Transverse colon (tissue), 4 donors: ENCODE measurements at regions not wholly inside any gene's neighbourhood (a gene's known extent, or its start where the extent isn't known, plus 50 kb on each side); places are given as distances from the start of the nearest gene placed in this dataset.

ENCODE experiments used
- DNase-seq: peaks from one replicate; pipeline ENCODE4 v3.0.0-alpha.2; 2019
- H3K27ac ChIP-seq, 4 donors: fragments of 200-600 bp; sonication (generic); 2 replicates each; pipeline ENCODE4 v1.5.1; 2016 to 2018; ENCODE audit warnings: inconsistent platforms in 4 of 4
- H3K27me3 ChIP-seq: fragments of 200-600 bp; sonication (generic); 2 replicates; pipeline ENCODE4 v1.5.1; 2017; ENCODE audit warnings: inconsistent platforms
- H3K36me3 ChIP-seq, 4 donors: fragments of 200-600 bp; sonication (generic); 2 replicates each; pipeline ENCODE4 v1.5.1; 2017 to 2019; ENCODE audit warnings: inconsistent platforms in 4 of 4
- H3K4me1 ChIP-seq, 4 donors: fragments of 200-600 bp; sonication (generic); 2 replicates each; pipeline ENCODE4 v1.5.1; 2017 to 2020; ENCODE audit warnings: inconsistent platforms in 4 of 4
- H3K4me3 ChIP-seq, 4 donors: fragments of 200-600 bp; sonication (generic); 1 replicate in 1 of 4; 2 replicates in 3 of 4; pipeline versions ENCODE4 v1.5.1 to v1.6.1; 2017 to 2019; ENCODE audit warnings: inconsistent platforms in 4 of 4
- H3K9me3 ChIP-seq, 2 donors: fragments of 200-600 bp; sonication (generic); 2 replicates each; pipeline ENCODE4 v1.5.1; 2017 to 2019; ENCODE audit warnings: inconsistent platforms in 2 of 2
- EP300 ChIP-seq: sonication (generic); formaldehyde crosslinking; IDR thresholded peaks from one replicate; pipeline ENCODE4 v1.6.1; 2017; ENCODE audit warnings: antibody characterized with exemption, low read depth
- POLR2A ChIP-seq: fragments of 450-650 bp; IDR thresholded peaks from one replicate; pipeline ENCODE4 v1.6.1; 2016; ENCODE audit warnings: antibody characterized with exemption, mild to moderate bottlenecking, moderate library complexity
- POLR2AphosphoS5 ChIP-seq, 3 donors: sonication (generic); formaldehyde crosslinking; IDR thresholded peaks; one replicate each; pipeline ENCODE4 v1.6.1; 2016; ENCODE audit warnings: antibody characterized with exemption in 3 of 3
- WGBS, 2 donors: methylation state at CpG; one replicate each; pipeline ENCODE4 v1.1.5; 2018; ENCODE audit warnings: low coverage in 1 of 2; 5-methylcytosine and 5-hydroxymethylcytosine counted together
- in situ Hi-C, 4 donors: fragments of 200-750 bp; cut with MboI; loops; one replicate each; pipeline versions ENCODE4 v1.15.0 to v1.15.1; 2017; ENCODE audit warnings: low sequenced_read_pairs in 3 of 4, low pct_ligation_motif_present in 1 of 4, low pct_unique_long_range_greater_than_20kb in 1 of 4
- intact Hi-C: fragments of 100-400 bp; cut with DNase I; formaldehyde crosslinking; loops from one replicate; pipeline ENCODE4 v1.15.1; 2023; ENCODE audit warnings: low total_unique reads
- TF ChIP-seq, protein P1 (sequence below), 5 experiments: fragments of 200-600 bp in 3 of 5; fragments of 450-650 bp in 2 of 5; sonication (generic) in 3 of 5; IDR thresholded peaks; 1 replicate in 2 of 5; 2 replicates in 3 of 5; pipeline ENCODE4 v1.5.1; 2016 to 2017; ENCODE audit warnings: antibody characterized with exemption in 5 of 5, inconsistent platforms in 3 of 5, mild to moderate bottlenecking in 2 of 5, moderate library complexity in 1 of 5

DNA sequence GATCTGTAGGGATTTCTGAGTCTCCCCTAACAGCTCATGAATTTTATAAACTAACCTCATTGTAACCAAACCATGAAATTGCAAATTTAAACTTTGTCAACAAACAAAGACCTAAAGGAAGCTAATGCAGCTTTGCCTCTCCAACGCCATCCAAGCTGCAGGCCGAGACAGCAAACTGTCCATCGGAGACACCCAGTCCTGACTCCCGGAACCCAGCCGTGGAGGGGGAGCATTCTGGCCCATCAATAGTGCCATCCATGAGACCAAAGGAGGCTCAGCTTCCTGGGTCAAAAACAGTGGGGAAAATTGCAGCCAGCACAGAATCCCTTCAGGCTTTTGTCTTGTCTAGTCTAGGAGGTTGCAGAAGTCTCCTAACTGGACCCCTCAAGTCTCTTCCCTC lies 147.6 kb upstream of the OPCML start:
- no peaks in the 10 kb centered on the region for H3K36me3 ChIP-seq
- no peaks in the 10 kb centered on the region for H3K9me3 ChIP-seq
- no peaks in the 10 kb centered on the region for H3K4me1 ChIP-seq
- H3K27me3 ChIP-seq: peaks cover 8% of the 10 kb centered on the region
- TF ChIP-seq, protein P1, sequence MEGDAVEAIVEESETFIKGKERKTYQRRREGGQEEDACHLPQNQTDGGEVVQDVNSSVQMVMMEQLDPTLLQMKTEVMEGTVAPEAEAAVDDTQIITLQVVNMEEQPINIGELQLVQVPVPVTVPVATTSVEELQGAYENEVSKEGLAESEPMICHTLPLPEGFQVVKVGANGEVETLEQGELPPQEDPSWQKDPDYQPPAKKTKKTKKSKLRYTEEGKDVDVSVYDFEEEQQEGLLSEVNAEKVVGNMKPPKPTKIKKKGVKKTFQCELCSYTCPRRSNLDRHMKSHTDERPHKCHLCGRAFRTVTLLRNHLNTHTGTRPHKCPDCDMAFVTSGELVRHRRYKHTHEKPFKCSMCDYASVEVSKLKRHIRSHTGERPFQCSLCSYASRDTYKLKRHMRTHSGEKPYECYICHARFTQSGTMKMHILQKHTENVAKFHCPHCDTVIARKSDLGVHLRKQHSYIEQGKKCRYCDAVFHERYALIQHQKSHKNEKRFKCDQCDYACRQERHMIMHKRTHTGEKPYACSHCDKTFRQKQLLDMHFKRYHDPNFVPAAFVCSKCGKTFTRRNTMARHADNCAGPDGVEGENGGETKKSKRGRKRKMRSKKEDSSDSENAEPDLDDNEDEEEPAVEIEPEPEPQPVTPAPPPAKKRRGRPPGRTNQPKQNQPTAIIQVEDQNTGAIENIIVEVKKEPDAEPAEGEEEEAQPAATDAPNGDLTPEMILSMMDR (IDR thresholded peaks at IDR 0.05): no peak
- TF ChIP-seq EP300 (no peak), POLR2A (no peak), POLR2AphosphoS5 (IDR thresholded peaks at IDR 0.05) (no peak)
- 94% methylated on average over 5 of the region's 5 CpGs; no CpG with 5 or more reads in 1 of the 2 donors for WGBS, 2 donors
- in situ Hi-C loops: no loop called here
- no peak for DNase-seq
- no peak overlapping the region for H3K4me3 ChIP-seq
- no peak overlapping the region for H3K27ac ChIP-seq
- intact Hi-C loops: no loop called here

DNA sequence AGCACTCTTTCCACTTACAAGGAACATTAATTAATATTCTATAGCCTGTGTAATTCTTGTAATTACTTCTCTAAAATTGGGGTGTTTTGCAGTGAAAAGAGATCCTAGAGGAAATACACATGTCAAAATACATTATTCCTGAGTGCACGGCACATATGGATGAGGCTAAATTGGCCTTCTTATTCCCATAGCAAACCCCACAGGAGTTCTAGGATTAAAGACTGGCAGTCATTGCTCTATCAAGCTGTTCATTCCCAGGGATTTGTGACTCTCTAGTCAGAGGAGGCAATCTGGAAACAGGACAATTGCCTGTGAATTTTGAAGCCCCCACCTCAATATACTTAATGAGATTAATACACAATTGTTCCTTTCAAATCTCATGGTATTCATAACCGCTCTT lies 145.9 kb upstream of the OPCML start:
- no peaks in the 10 kb centered on the region for H3K4me1 ChIP-seq
- no peaks in the 10 kb centered on the region for H3K36me3 ChIP-seq
- in situ Hi-C loops (no loop called here), intact Hi-C loops (no loop called here)
- DNase-seq: no peak
- H3K9me3 ChIP-seq: no peaks in the 10 kb centered on the region
- TF ChIP-seq POLR2A (no peak), POLR2AphosphoS5 (IDR thresholded peaks at IDR 0.05) (no peak), EP300 (no peak)
- TF ChIP-seq, protein P1 (IDR thresholded peaks at IDR 0.05): no peak
- H3K27ac ChIP-seq: no peak overlapping the region
- 78% methylated on average over 2 of the region's 2 CpGs for WGBS, 2 donors
- no peak overlapping the region for H3K4me3 ChIP-seq
- peaks cover 8% of the 10 kb centered on the region for H3K27me3 ChIP-seq

DNA sequence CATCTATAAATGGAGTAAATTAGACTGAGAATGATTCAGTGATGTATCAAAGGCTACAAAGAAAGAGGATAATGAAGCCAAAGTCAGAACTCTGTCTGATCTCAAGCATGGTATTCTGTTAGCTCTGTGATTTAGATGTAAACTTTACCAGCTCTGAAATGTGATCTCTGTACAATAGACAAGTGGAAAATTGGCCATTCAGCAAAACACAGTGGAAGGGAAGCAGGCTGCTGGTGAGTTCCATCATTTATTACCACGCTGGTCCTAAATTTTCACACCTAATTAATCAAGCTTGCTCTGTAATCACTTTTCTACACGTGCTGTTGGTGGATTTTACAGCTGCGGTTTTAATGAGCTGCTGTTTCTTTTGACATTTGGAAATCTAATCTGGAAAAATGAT lies 145.1 kb upstream of the OPCML start:
- Histone ChIP-seq H3K27ac (no peak overlapping the region), H3K9me3 (no peaks in the 10 kb centered on the region), H3K4me3 (no peak overlapping the region), H3K27me3 (peaks cover 8% of the 10 kb centered on the region), H3K36me3 (no peaks in the 10 kb centered on the region), H3K4me1 (no peaks in the 10 kb centered on the region)
- no peak for DNase-seq
- in situ Hi-C loops (no loop called here), intact Hi-C loops (no loop called here)
- TF ChIP-seq POLR2A (no peak), POLR2AphosphoS5 (IDR thresholded peaks at IDR 0.05) (no peak)
- 40 to 53% methylated on average over 3 of the region's 3 CpGs for WGBS, 2 donors

DNA sequence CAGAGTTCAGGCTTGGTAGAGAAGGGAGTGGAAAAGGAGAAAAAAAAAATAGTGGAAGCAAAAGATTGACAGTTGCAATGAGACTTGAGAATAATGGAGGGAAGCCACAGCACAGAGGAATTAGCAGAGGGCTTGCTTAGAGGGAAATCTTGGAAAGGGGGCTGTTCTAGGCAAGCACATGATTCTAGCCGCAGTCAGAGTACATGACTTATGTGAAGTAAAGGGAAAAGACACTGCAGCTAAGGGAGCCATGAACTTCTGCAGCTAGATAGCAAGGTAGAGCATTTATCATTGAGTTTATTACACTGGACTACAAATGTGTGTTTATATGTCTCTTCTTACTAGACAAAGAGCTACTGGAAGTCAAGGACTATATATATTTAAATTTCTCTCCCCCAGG lies 144.0 kb upstream of the OPCML start:
- intact Hi-C loops: no loop called here
- H3K4me1 ChIP-seq: no peaks in the 10 kb centered on the region
- H3K36me3 ChIP-seq: no peaks in the 10 kb centered on the region
- no peak overlapping the region for H3K27ac ChIP-seq
- H3K27me3 ChIP-seq: no peaks in the 10 kb centered on the region
- no peak overlapping the region for H3K4me3 ChIP-seq
- DNase-seq: no peak
- in situ Hi-C loops: no loop called here
- TF ChIP-seq, protein P1 (IDR thresholded peaks at IDR 0.05): no peak
- TF ChIP-seq POLR2A (no peak), POLR2AphosphoS5 (IDR thresholded peaks at IDR 0.05) (no peak)
- H3K9me3 ChIP-seq: no peaks in the 10 kb centered on the region
- WGBS, 2 donors: 71% methylated on average over 1 of the region's 1 CpG; no CpG with 5 or more reads in 1 of the 2 donors

DNA sequence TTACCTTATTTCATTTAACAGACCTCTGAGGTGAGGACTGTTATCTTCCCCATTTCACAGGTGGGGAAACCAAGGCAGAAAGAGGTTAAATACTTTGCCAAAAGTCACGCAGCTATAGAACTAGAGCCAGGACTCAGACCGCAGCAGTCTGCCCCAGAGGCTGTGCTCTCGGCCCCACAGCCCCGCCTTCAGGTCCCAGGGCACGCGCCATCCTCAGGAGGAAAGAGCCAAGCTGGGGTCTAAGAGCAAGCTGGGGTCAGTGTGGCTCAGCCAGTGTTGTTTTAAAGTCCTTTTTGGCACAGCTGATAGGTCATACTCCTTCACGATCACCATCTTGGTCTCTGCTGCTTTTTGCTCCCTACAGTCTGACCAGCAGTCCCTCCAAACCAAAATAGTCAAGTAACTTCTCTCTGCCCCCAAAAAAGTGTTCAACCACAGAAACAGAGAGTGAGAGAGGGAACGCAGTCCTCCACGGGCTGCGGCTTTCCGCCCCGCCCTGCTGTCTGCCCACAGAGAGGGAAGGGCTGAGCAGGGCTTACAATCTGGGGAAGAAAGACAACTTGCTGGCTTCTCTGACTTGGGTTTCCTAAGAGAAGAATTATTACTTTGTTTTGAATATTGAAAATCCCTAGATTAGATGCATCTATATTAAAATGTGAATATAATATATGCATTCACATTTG lies 137.2 kb upstream of the OPCML start:
- H3K9me3 ChIP-seq: no peaks in the 10 kb centered on the region
- intact Hi-C loops: no loop called here
- WGBS, 2 donors: 45 to 68% methylated on average over 6 to 12 of the region's 12 CpGs

More for the DNA sequence above, 137.2 kb upstream of the OPCML start:
- H3K36me3 ChIP-seq: no peaks in the 10 kb centered on the region
- no peak overlapping the region for H3K4me3 ChIP-seq
- H3K27me3 ChIP-seq: no peaks in the 10 kb centered on the region
- in situ Hi-C loops: no loop called here
- no peak overlapping the region for H3K27ac ChIP-seq
- H3K4me1 ChIP-seq: no peaks in the 10 kb centered on the region
- TF ChIP-seq, protein P1 (IDR thresholded peaks at IDR 0.05): no peak
- no peak for TF ChIP-seq POLR2AphosphoS5 (IDR thresholded peaks at IDR 0.05)
- no peak for TF ChIP-seq POLR2A
- TF ChIP-seq EP300: no peak
- DNase-seq: no peak
